HG03342 (cell line): ENCODE measurements at regions not wholly inside any gene's neighbourhood (a gene's known extent, or its start where the extent isn't known, plus 50 kb on each side); places are given as distances from the start of the nearest gene placed in this dataset.

ENCODE experiments used
- ATAC-seq: cut with Tn5 transposase; IDR thresholded peaks from one replicate; pipeline ENCODE4 v1.9.1; 2021; ENCODE audit warnings: mild to moderate bottlenecking, moderate library complexity; ENCODE audit not compliant: unreplicated experiment

GRCh38 chr20:11372876-11373790 is 544.6 kb upstream of the BTBD3 start:
- ATAC-seq = no peak

GRCh38 chr20:11375335-11375734 is 542.4 kb upstream of the BTBD3 start:
- no peak for ATAC-seq

GRCh38 chr20:11375966-11376365 is 541.7 kb upstream of the BTBD3 start:
- no peak for ATAC-seq

GRCh38 chr20:11376420-11376819 is 541.3 kb upstream of the BTBD3 start:
- no peak for ATAC-seq

- ATAC-seq = no peak
These were observed 540.7 kb upstream of the BTBD3 start for GRCh38 chr20:11376998-11377397.

- no peak for ATAC-seq
These were observed 539.9 kb upstream of the BTBD3 start for GRCh38 chr20:11377761-11378160.

- no peak for ATAC-seq
These were observed 539.4 kb upstream of the BTBD3 start for GRCh38 chr20:11378252-11378651.

GRCh38 chr20:11379257-11380011 is 538.3 kb upstream of the BTBD3 start:
- no peak for ATAC-seq

GRCh38 chr20:11380283-11380682 is 537.4 kb upstream of the BTBD3 start:
- ATAC-seq = no peak

- no peak for ATAC-seq
These were observed 530.4 kb upstream of the BTBD3 start for GRCh38 chr20:11387189-11387754.

GRCh38 chr20:11389186-11389585 is 528.5 kb upstream of the BTBD3 start:
- ATAC-seq = no peak

- ATAC-seq = no peak
These were observed 526.1 kb upstream of the BTBD3 start for GRCh38 chr20:11391591-11391990.

GRCh38 chr20:11394145-11394833 is 523.4 kb upstream of the BTBD3 start:
- no peak for ATAC-seq

- no peak for ATAC-seq
These were observed 522.1 kb upstream of the BTBD3 start for GRCh38 chr20:11395581-11395980.

- peak; percentile 79 for ATAC-seq
These were observed 515.7 kb upstream of the BTBD3 start for GRCh38 chr20:11401988-11402387.

- no peak for ATAC-seq
These were observed 514.0 kb upstream of the BTBD3 start for GRCh38 chr20:11403711-11404110.

GRCh38 chr20:11406877-11407276 is 510.8 kb upstream of the BTBD3 start:
- no peak for ATAC-seq

- no peak for ATAC-seq
These were observed 508.1 kb upstream of the BTBD3 start for GRCh38 chr20:11409561-11409960.

GRCh38 chr20:11411765-11412164 is 505.9 kb upstream of the BTBD3 start:
- no peak for ATAC-seq

- no peak for ATAC-seq
These were observed 490.7 kb upstream of the BTBD3 start for GRCh38 chr20:11426948-11427347.

- no peak for ATAC-seq
These were observed 488.5 kb upstream of the BTBD3 start for GRCh38 chr20:11429168-11429567.
